NCI-H748 treated with DMSO at 0.1 percent for 48 hours (cell line): ENCODE measurements at regions not wholly inside any gene's neighbourhood (a gene's known extent, or its start where the extent isn't known, plus 50 kb on each side); places are given as distances from the start of the nearest gene placed in this dataset.
A peak's percentile ranks its signal among the peaks of the same experiment; 100 is the strongest.
"Not testable (repeated sequence)": the region's sequence is repeated elsewhere in the genome, so short reads cannot be mapped to it uniquely, and the experiment has no call there.

ENCODE experiments used
- DNase-seq: peaks from one replicate; lab custom pipeline; 2025; lab: John Stamatoyannopoulos, UW

- no peak for DNase-seq
These were observed 365.5 kb downstream of the CXXC4 start for GRCh38 chr4:104129243-104129642.

- no peak for DNase-seq
These were observed 365.9 kb downstream of the CXXC4 start for GRCh38 chr4:104128850-104129213.

DNA sequence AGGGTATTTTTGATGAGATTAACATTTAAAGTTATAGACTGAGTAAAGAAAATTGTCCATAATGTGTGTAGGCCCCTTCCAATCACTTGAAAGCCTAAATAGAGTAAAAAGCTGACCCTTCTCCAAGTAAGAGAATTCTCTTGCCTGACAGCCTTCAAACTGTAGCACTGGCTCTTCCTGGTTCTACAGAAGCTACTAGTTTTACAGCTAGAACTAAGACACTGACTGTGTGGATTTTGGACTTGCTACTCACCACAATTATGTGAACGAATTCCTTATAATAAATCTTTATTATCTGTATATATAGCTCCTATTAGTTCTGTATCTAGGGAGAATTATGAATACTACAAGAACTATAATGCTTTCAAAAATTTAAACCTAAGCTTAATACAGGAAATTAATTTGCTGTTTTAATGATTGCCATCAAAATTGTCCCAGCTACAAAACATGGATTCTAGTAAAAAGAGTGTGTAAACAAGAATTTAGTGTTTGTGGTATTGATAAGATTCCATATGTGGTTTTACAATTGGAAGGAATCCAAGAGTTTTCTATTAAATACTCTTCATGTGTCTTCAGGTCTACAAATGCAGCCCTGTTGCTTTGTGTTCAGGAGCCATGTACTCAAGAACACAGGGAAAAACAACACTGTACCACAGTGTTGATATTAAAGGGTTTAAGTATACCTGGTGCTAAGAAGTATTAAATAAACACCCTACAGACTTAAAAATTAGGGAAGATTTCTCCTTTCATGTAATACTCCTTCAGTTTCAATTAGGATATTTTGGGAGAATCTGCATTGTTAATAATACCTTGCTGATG is 366.5 kb downstream of the CXXC4 start:
- no peak for DNase-seq

GRCh38 chr4:104123021-104123420 is 371.7 kb downstream of the CXXC4 start:
- no peak for DNase-seq

GRCh38 chr4:104117776-104118175 is 376.9 kb downstream of the CXXC4 start:
- no peak for DNase-seq

DNA sequence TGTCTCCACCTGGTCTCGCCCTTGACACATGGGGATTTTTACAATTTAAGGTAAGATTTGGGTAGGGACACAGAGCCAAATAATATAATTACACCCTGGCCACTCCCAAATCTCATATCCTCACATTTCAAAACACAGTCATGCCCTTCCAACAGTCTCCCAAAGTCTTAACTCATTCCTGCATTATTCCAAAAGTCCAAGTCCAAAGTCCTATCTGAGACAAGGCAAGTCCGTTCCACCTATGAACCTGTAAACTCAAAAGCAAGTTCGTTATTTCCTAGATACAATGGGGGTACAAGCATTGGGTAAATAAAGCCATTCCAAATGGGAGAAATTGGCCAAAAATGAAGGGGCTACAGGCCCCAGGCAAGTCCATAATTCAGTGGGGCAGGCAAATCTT is 380.8 kb downstream of the CXXC4 start:
- DNase-seq, result no peak

GRCh38 chr4:104099141-104099540 is 379.4 kb upstream of the TACR3 start:
- no peak for DNase-seq

- no peak for DNase-seq
These were observed 373.5 kb upstream of the TACR3 start for GRCh38 chr4:104093247-104093646.

DNA sequence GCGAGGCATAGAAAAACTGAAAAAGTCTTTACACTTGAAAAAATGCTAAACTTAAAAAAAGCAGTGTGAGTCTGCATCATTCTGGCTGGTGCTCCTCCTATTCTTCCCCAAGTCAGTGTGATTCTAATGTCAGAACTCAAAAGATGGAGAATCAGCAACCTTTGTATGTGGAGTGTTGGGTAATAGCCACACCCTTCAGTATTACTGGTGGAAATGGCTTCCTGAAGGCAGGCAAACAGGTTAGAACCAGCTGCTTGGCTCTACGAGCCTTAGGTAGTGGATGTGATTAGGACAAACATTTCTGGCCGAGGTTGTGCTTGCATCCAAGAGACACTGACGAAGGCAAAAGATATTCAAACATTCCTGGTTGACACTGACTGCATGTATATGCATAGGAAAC is 353.4 kb upstream of the TACR3 start:
- DNase-seq, result no peak

- DNase-seq, result no peak
These were observed 346.7 kb upstream of the TACR3 start for GRCh38 chr4:104066533-104066932.

GRCh38 chr4:104064646-104065577 is 345.1 kb upstream of the TACR3 start:
- DNase-seq, result peak; percentile 76

DNA sequence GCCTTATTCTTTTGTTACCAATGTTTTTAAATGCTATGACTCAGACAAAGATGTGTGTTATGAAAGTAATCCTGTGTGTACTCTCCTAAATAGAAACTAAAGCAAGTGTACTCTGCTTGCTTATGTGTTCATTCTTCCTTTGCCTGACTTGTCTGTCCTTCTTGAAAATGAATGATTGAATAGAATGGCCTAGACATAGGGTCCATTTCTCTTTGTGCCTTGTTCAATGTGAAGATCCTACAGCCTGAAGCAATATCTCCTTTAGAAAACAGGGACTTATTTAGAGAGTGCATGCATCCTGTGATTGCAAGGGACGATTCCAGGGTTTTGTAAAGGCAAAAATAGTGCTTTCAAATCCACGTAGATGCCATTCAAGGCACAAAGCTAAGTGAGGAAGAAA is 343.6 kb upstream of the TACR3 start:
- DNase-seq, result no peak

DNA sequence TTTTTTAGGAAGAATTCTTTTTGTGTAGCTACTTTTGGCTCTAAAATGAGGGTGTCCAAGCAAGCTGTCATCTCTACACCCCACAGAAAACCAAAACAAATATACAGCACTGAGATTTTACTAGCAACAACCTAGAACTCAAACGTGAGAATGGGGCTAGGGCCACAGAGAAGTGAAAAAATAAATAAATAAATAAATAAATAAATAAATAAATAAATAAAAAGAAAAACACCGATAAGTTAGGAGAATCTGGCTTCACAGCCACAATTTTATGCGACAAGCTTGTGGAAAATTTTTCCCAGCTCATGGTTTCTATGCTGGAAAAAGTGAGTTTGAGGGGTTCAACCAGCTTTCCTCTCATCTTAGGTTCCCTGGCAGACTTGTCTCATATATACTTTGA is 324.6 kb upstream of the TACR3 start:
- DNase-seq, result no peak

DNA sequence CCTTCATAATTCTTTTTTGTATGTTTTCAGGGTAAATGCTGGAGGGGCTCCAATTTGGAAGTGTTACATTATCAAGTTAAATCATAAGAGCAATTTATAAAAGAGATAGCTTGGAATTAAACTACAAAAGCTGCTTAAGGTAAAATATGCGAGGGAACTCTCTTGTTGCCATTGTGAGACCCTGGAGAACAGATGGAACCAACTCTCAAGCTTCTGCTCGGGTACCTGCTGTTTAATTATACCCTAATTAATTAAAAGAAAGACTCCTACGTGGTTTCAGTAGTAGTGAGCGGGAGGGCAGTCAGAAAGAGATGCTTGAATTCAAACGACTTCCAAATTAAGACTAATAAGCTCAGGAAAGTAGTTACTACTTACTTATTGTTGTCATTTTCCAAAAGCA is 313.1 kb upstream of the TACR3 start:
- no peak for DNase-seq

- no peak for DNase-seq
These were observed 305.5 kb upstream of the TACR3 start for GRCh38 chr4:104025251-104025650.

GRCh38 chr4:104022831-104023230 is 303.0 kb upstream of the TACR3 start:
- no peak for DNase-seq

DNA sequence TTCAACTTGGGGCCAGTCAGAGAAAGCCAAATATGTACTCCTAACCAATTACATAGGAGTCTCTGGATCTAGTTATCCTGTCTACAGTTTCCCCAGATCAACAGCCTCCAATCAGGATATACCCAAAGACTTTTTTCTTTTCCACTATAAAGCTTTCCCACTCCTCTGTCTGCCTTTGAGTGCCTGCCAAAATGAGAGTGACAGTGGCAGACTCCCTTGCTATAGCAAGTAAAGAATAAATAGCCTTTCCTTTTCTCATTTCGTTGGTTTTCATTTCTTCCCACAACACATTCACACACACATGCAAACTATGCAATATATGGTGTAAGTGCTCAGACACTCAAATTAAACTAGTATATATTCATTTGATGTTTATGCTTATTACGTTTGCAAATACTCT is 302.4 kb upstream of the TACR3 start:
- no peak for DNase-seq

DNA sequence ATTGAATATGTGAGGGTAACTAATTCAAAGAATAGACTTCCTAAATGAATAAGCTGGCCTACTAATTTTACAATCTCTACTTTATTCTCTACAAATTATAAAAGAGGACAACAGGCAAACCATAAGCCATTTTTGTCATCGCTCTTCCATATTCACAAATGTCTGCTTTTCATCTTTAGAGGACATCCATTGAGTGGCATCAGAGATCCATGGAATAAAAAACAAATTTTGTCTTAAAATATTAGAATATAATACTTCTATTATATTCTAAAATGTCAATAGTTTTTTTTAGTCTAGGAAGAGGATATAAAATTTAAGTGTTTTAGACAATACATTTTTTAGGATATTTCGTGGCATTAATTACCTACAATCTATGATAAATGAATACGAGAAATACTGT is 300.9 kb upstream of the TACR3 start:
- no peak for DNase-seq

- no peak for DNase-seq
These were observed 297.4 kb upstream of the TACR3 start for GRCh38 chr4:104017213-104017612.

GRCh38 chr4:104015680-104016079 is 295.9 kb upstream of the TACR3 start:
- DNase-seq, result peak; percentile 23

- DNase-seq, result no peak
These were observed 290.9 kb upstream of the TACR3 start for GRCh38 chr4:104010722-104011121.

DNA sequence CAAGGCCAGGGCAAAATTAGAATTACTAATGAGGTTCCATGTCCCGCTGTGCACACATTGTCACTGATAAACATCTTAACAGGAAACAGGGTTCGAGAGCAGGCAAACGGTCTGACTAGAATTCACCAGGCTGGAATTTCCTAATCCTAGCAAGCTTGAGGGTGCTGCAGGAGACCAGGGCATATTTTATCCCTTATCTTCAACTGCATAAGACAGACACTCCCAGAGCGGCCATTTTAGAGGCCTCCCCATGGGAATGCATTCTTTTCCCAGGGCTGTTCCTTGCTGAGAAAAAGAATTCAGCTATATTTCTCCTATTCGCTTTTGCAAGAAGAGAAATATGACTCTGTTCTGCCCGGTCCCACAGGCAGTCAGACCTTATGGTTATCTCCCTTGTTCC is 282.5 kb upstream of the TACR3 start:
- not testable (repeated sequence) for DNase-seq

- DNase-seq, result no peak
These were observed 279.0 kb upstream of the TACR3 start for GRCh38 chr4:103998756-103999155.
